GM12891 (cell line): ENCODE measurements at regions not wholly inside any gene's neighbourhood (a gene's known extent, or its start where the extent isn't known, plus 50 kb on each side); places are given as distances from the start of the nearest gene placed in this dataset.

Source experiments
- DNase-seq: peaks from one replicate; pipeline ENCODE4 v3.0.0; 2011; ENCODE audit warnings: low spot score; ENCODE audit not compliant: insufficient read length
- FAIRE-seq: peaks from 2 replicates; lab custom pipeline; 2011; peaks lifted over from hg19 to GRCh38; lab: Jason Lieb, UNC
- PAX5 ChIP-seq: IDR thresholded peaks from 2 replicates; pipeline ENCODE4 v1.6.1; 2011; ENCODE audit warnings: low read length, moderate library complexity, mild to moderate bottlenecking; ENCODE audit not compliant: insufficient read depth, severe bottlenecking
- POLR2A ChIP-seq: IDR thresholded peaks from 2 replicates; pipeline ENCODE4 v1.6.1; 2011; ENCODE audit warnings: low read depth, low read length, control low read depth
- POLR2AphosphoS5 ChIP-seq: IDR thresholded peaks from 2 replicates; pipeline ENCODE4 v1.6.1; 2011; ENCODE audit warnings: low read depth, low read length, control low read depth
- POU2F2 ChIP-seq: IDR thresholded peaks from 2 replicates; pipeline ENCODE4 v1.6.1; 2011; ENCODE audit warnings: low read depth, mild to moderate bottlenecking, control low read depth, low read length, moderate library complexity
- SPI1 ChIP-seq: IDR thresholded peaks from 2 replicates; pipeline ENCODE4 v1.6.1; 2011; ENCODE audit warnings: low read depth, low read length, control low read depth
- TAF1 ChIP-seq: IDR thresholded peaks from 2 replicates; pipeline ENCODE4 v1.6.1; 2011; ENCODE audit warnings: low read depth, low read length, control low read depth

- DNase-seq (no peak), FAIRE-seq (no peak)
- no peak for TF ChIP-seq SPI1
- TF ChIP-seq PAX5: no peak
- no peak for TF ChIP-seq POU2F2
- TF ChIP-seq POLR2AphosphoS5: no peak
- TF ChIP-seq POLR2A: no peak
- no peak for TF ChIP-seq TAF1
These were observed 239.2 kb downstream of the MSRB3 start for GRCh38 chr12:65517656-65518210.

GRCh38 chr12:65518771-65519170 is 240.3 kb downstream of the MSRB3 start:
- TF ChIP-seq POU2F2: no peak
- no peak for TF ChIP-seq PAX5
- no peak for TF ChIP-seq TAF1
- TF ChIP-seq POLR2AphosphoS5: no peak
- TF ChIP-seq POLR2A: no peak
- TF ChIP-seq SPI1: no peak
- DNase-seq: no peak
- no peak for FAIRE-seq

- DNase-seq: no peak
- no peak for FAIRE-seq
- TF ChIP-seq SPI1: no peak
These were observed 242.2 kb downstream of the MSRB3 start for GRCh38 chr12:65520658-65521057.

GRCh38 chr12:65522956-65523860 is 244.7 kb downstream of the MSRB3 start:
- TF ChIP-seq POLR2AphosphoS5: no peak
- no peak for TF ChIP-seq POLR2A
- TF ChIP-seq TAF1: no peak
- no peak for TF ChIP-seq SPI1
- no peak for TF ChIP-seq POU2F2
- no peak for TF ChIP-seq PAX5
- FAIRE-seq: no peak
- no peak for DNase-seq

- DNase-seq: no peak
- FAIRE-seq: no peak
These were observed 246.2 kb downstream of the MSRB3 start for GRCh38 chr12:65524666-65525065.

GRCh38 chr12:65525491-65526141 is 247.1 kb downstream of the MSRB3 start:
- FAIRE-seq (no peak), DNase-seq (no peak)
- TF ChIP-seq POLR2A (no peak), PAX5 (no peak), TAF1 (no peak), SPI1 (no peak), POU2F2 (no peak), POLR2AphosphoS5 (no peak)

More at GRCh38 chr12:65524666-65525065, 246.2 kb downstream of the MSRB3 start:
- TF ChIP-seq PAX5: no peak
- no peak for TF ChIP-seq POU2F2
- no peak for TF ChIP-seq POLR2A
- TF ChIP-seq SPI1: no peak
- no peak for TF ChIP-seq TAF1
- no peak for TF ChIP-seq POLR2AphosphoS5

GRCh38 chr12:65526311-65526710 is 247.8 kb downstream of the MSRB3 start:
- FAIRE-seq (no peak), DNase-seq (no peak)
- TF ChIP-seq TAF1 (no peak), PAX5 (no peak), POLR2A (no peak), POU2F2 (no peak), SPI1 (no peak), POLR2AphosphoS5 (no peak)

- no peak for DNase-seq
- FAIRE-seq: no peak
- TF ChIP-seq PAX5 (no peak), POLR2A (no peak), TAF1 (no peak), POLR2AphosphoS5 (no peak), SPI1 (no peak), POU2F2 (no peak)
These were observed 249.6 kb downstream of the MSRB3 start for GRCh38 chr12:65528127-65528526.

- FAIRE-seq (no peak), DNase-seq (no peak)
- TF ChIP-seq SPI1 (no peak), POLR2AphosphoS5 (no peak), POLR2A (no peak), POU2F2 (no peak)
These were observed 250.6 kb downstream of the MSRB3 start for GRCh38 chr12:65529106-65529505.

GRCh38 chr12:65529771-65530435 is 251.4 kb downstream of the MSRB3 start:
- TF ChIP-seq SPI1 (no peak), POLR2A (no peak), TAF1 (no peak), PAX5 (no peak), POU2F2 (no peak), POLR2AphosphoS5 (no peak)
- FAIRE-seq (no peak), DNase-seq (no peak)
